SU-DHL-6 (cell line): ENCODE measurements at regions not wholly inside any gene's neighbourhood (a gene's known extent, or its start where the extent isn't known, plus 50 kb on each side); places are given as distances from the start of the nearest gene placed in this dataset.
"Not testable (repeated sequence)": the region's sequence is repeated elsewhere in the genome, so short reads cannot be mapped to it uniquely, and the experiment has no call there.

Experiments
- H2AFZ ChIP-seq: fragments of 200-600 bp; sonication (generic); 2 replicates; pipeline ENCODE4 v1.6.1; 2014; ENCODE audit warnings: low read depth, mild to moderate bottlenecking, moderate library complexity, mixed read lengths, antibody characterized with exemption, low read length; ENCODE audit not compliant: severe bottlenecking
- H3F3A ChIP-seq: fragments of 200-600 bp; shearing (Covaris generic); 2 replicates; pipeline ENCODE4 v1.6.0; 2016; ENCODE audit warnings: antibody characterized with exemption, mild to moderate bottlenecking; ENCODE audit not compliant: insufficient read depth
- H3K27ac ChIP-seq: fragments of 200-600 bp; sonication (generic); 2 replicates; pipeline ENCODE4 v1.5.1; 2016; ENCODE audit warnings: low read depth, mild to moderate bottlenecking, low read length, moderate library complexity, mixed read lengths
- H3K27me3 ChIP-seq: fragments of 200-600 bp; sonication (generic), shearing (Covaris generic); 2 replicates; pipeline ENCODE4 v1.6.0; 2014; ENCODE audit warnings: mild to moderate bottlenecking, low read length
- H3K36me3 ChIP-seq: fragments of 200-600 bp; sonication (generic); 2 replicates; pipeline ENCODE4 v1.6.1; 2014; ENCODE audit warnings: mild to moderate bottlenecking, low read length, mixed read lengths
- H3K4me2 ChIP-seq: fragments of 300-600, 200-600 bp; shearing (Covaris generic), sonication (generic); 2 replicates; pipeline ENCODE4 v1.6.0; 2014; ENCODE audit warnings: low read length, low read depth, mild to moderate bottlenecking; ENCODE audit not compliant: poor library complexity, severe bottlenecking
- H3K4me3 ChIP-seq: fragments of 200-600 bp; sonication (generic); 2 replicates; pipeline ENCODE4 v1.5.1; 2014; ENCODE audit warnings: antibody characterized with exemption, low read length, mild to moderate bottlenecking, mixed read lengths; ENCODE audit not compliant: insufficient read depth, poor library complexity, severe bottlenecking
- H3K79me2 ChIP-seq: fragments of 200-600 bp; sonication (generic); 2 replicates; pipeline ENCODE4 v1.6.1; 2014; ENCODE audit warnings: mild to moderate bottlenecking, low read length, moderate library complexity; ENCODE audit not compliant: insufficient read depth
- H3K9ac ChIP-seq: fragments of 200-600 bp; sonication (generic); 2 replicates; pipeline ENCODE4 v1.7.0; 2014; ENCODE audit warnings: mild to moderate bottlenecking, low read length
- H3K9me2 ChIP-seq: fragments of 200-600 bp; sonication (generic); replicated peaks from 2 replicates; pipeline ENCODE4 v1.6.1; 2014; ENCODE audit warnings: low read length; ENCODE audit not compliant: insufficient read depth
- H3K9me3 ChIP-seq: fragments of 200-600 bp; sonication (generic); 2 replicates; pipeline ENCODE4 v1.6.1; 2014; ENCODE audit warnings: low read length, mixed read lengths; ENCODE audit not compliant: insufficient read depth
- H4K20me1 ChIP-seq: fragments of 200-600 bp; sonication (generic); 2 replicates; pipeline ENCODE4 v1.6.1; 2014; ENCODE audit warnings: low read depth, mild to moderate bottlenecking, antibody characterized with exemption, low read length, moderate library complexity, mixed read lengths
- CTCF ChIP-seq: fragments of 200-600 bp; sonication (generic); IDR thresholded peaks from one replicate; pipeline ENCODE4 v1.5.1; 2017; ENCODE audit warnings: antibody characterized with exemption, mild to moderate bottlenecking, low read length, moderate library complexity; ENCODE audit not compliant: insufficient read depth, poor library complexity, severe bottlenecking
- EZH2phosphoT487 ChIP-seq: fragments of 200-600 bp; sonication (generic), shearing (Covaris generic); conservative IDR thresholded peaks from 2 replicates; pipeline ENCODE4 v1.6.1; 2018; ENCODE audit warnings: mild to moderate bottlenecking, antibody characterized with exemption, low read length, moderate library complexity, mixed read lengths

GRCh38 chr10:130283219-130283545, 147.0 kb downstream of the GLRX3 start:
- Histone ChIP-seq H3K36me3 (no peaks in the 10 kb centered on the region), H2AFZ (no peak overlapping the region), H3K4me3 (no peak overlapping the region), H3K4me2 (no peak overlapping the region), H4K20me1 (no peaks in the 10 kb centered on the region), H3K9me2 (no peaks in the 10 kb centered on the region), H3K27ac (no peak overlapping the region), H3F3A (no peaks in the 10 kb centered on the region), H3K9ac (no peak overlapping the region), H3K27me3 (no peaks in the 10 kb centered on the region), H3K79me2 (no peaks in the 10 kb centered on the region), H3K9me3 (peaks cover 59% of the 10 kb centered on the region; the same call in 1 of the 2 replicates)
- TF ChIP-seq EZH2phosphoT487 (no peak), CTCF (no peak)

- not testable (repeated sequence) for H3K4me3 ChIP-seq, H3K79me2 ChIP-seq, H3F3A ChIP-seq, H3K27me3 ChIP-seq, H2AFZ ChIP-seq, H4K20me1 ChIP-seq, H3K9ac ChIP-seq, H3K27ac ChIP-seq, H3K36me3 ChIP-seq, H3K9me3 ChIP-seq, H3K4me2 ChIP-seq, H3K9me2 ChIP-seq
Observed at GRCh38 chr10:130295761-130296160, 159.6 kb downstream of the GLRX3 start.

GRCh38 chr10:130300608-130301020, 164.4 kb downstream of the GLRX3 start:
- Histone ChIP-seq H3K27ac (no peak overlapping the region), H3K4me3 (no peak overlapping the region), H3K36me3 (no peaks in the 10 kb centered on the region), H4K20me1 (no peaks in the 10 kb centered on the region), H2AFZ (no peak overlapping the region), H3K9me3 (peaks cover 9% of the 10 kb centered on the region; the same call in 1 of the 2 replicates), H3F3A (no peaks in the 10 kb centered on the region), H3K79me2 (no peaks in the 10 kb centered on the region), H3K4me2 (no peak overlapping the region), H3K9me2 (no peaks in the 10 kb centered on the region), H3K27me3 (no peaks in the 10 kb centered on the region), H3K9ac (no peak overlapping the region)
- TF ChIP-seq CTCF (no peak), EZH2phosphoT487 (no peak)

GRCh38 chr10:130301021-130301892, 165.1 kb downstream of the GLRX3 start:
- no peaks in the 10 kb centered on the region for H3K79me2 ChIP-seq
- H3K4me2 ChIP-seq, result no peak overlapping the region
- H3K27me3 ChIP-seq, result no peaks in the 10 kb centered on the region
- H3K4me3 ChIP-seq, result no peak overlapping the region
- peaks cover 9% of the 10 kb centered on the region; the same call in 1 of the 2 replicates for H3K9me3 ChIP-seq
- TF ChIP-seq EZH2phosphoT487 (no peak), CTCF (no peak)
- no peak overlapping the region for H3K9ac ChIP-seq
- no peaks in the 10 kb centered on the region for H3K36me3 ChIP-seq
- H3K9me2 ChIP-seq, result no peaks in the 10 kb centered on the region
- H4K20me1 ChIP-seq, result no peaks in the 10 kb centered on the region
- no peak overlapping the region for H2AFZ ChIP-seq
- H3F3A ChIP-seq, result no peaks in the 10 kb centered on the region
- H3K27ac ChIP-seq, result no peak overlapping the region
